OCI-LY3 (cell line): ENCODE measurements at regions not wholly inside any gene's neighbourhood (a gene's known extent, or its start where the extent isn't known, plus 50 kb on each side); places are given as distances from the start of the nearest gene placed in this dataset.

Experiments
- H2AFZ ChIP-seq: fragments of 200-600, 300-600 bp; shearing (Covaris generic); 2 replicates; pipeline ENCODE4 v1.6.0; 2014; ENCODE audit warnings: antibody characterized with exemption, low read depth, low read length
- H3K27ac ChIP-seq: fragments of 200-600, 300-600 bp; sonication (generic); 2 replicates; pipeline ENCODE4 v1.5.1; 2014; ENCODE audit warnings: mild to moderate bottlenecking, low read length, moderate library complexity, mixed read lengths
- H3K27me3 ChIP-seq: fragments of 200-600, 300-600 bp; sonication (generic); 2 replicates; pipeline ENCODE4 v1.6.1; 2014; ENCODE audit warnings: low read depth, low read length, mixed read lengths
- H3K36me3 ChIP-seq: fragments of 200-600, 300-600 bp; sonication (generic); replicated peaks from 2 replicates; pipeline ENCODE3; 2014; ENCODE audit warnings: low read depth, low read length, mixed read lengths
- H3K4me1 ChIP-seq: fragments of 300-600, 200-600 bp; sonication (generic); 2 replicates; pipeline ENCODE4 v1.6.1; 2014; ENCODE audit warnings: low read length, mixed read lengths
- H3K4me2 ChIP-seq: fragments of 200-600, 300-600 bp; sonication (generic); 2 replicates; pipeline ENCODE4 v1.6.1; 2014; ENCODE audit warnings: low read length, mixed read lengths
- H3K4me3 ChIP-seq: fragments of 300-600, 200-600 bp; sonication (generic); 2 replicates; pipeline ENCODE4 v1.5.1; 2014; ENCODE audit warnings: antibody characterized with exemption, mild to moderate bottlenecking, low read length, moderate library complexity
- H3K79me2 ChIP-seq: fragments of 300-600, 200-600 bp; shearing (Covaris generic); 2 replicates; pipeline ENCODE4 v1.6.1; 2014; ENCODE audit warnings: mild to moderate bottlenecking, low read length, mixed read lengths
- H3K9ac ChIP-seq: fragments of 300-600, 200-600 bp; shearing (Covaris generic); 2 replicates; pipeline ENCODE4 v1.6.0; 2014; ENCODE audit warnings: mild to moderate bottlenecking, low read length, moderate library complexity
- H3K9me3 ChIP-seq: fragments of 200-600, 300-600 bp; shearing (Covaris generic); 2 replicates; pipeline ENCODE4 v1.6.1; 2014; ENCODE audit warnings: low read length, mixed read lengths; ENCODE audit not compliant: insufficient read depth
- H4K20me1 ChIP-seq: fragments of 200-600, 300-600 bp; sonication (generic); 2 replicates; pipeline ENCODE4 v1.6.1; 2016; ENCODE audit warnings: low read length, mixed read lengths; ENCODE audit not compliant: insufficient read depth
- EZH2phosphoT487 ChIP-seq: fragments of 200-600 bp; shearing (Covaris generic); IDR thresholded peaks from 2 replicates; pipeline ENCODE4 v1.6.1; 2018; ENCODE audit warnings: antibody characterized with exemption, mixed run types, low read depth
- TF ChIP-seq, protein P1 (sequence below): fragments of 200-600, 300-600 bp; sonication (generic); IDR thresholded peaks from 2 replicates; pipeline ENCODE4 v1.5.1; 2014; ENCODE audit warnings: antibody characterized with exemption, low read length, low read depth

GRCh38 chr18:55695091-55695490, 107.1 kb upstream of the TCF4 start:
- H3K79me2 ChIP-seq = no peaks in the 10 kb centered on the region
- no peak overlapping the region for H3K4me2 ChIP-seq
- H3K4me1 ChIP-seq = no peaks in the 10 kb centered on the region
- no peak overlapping the region for H2AFZ ChIP-seq
- no peak for TF ChIP-seq EZH2phosphoT487
- TF ChIP-seq, protein P1, sequence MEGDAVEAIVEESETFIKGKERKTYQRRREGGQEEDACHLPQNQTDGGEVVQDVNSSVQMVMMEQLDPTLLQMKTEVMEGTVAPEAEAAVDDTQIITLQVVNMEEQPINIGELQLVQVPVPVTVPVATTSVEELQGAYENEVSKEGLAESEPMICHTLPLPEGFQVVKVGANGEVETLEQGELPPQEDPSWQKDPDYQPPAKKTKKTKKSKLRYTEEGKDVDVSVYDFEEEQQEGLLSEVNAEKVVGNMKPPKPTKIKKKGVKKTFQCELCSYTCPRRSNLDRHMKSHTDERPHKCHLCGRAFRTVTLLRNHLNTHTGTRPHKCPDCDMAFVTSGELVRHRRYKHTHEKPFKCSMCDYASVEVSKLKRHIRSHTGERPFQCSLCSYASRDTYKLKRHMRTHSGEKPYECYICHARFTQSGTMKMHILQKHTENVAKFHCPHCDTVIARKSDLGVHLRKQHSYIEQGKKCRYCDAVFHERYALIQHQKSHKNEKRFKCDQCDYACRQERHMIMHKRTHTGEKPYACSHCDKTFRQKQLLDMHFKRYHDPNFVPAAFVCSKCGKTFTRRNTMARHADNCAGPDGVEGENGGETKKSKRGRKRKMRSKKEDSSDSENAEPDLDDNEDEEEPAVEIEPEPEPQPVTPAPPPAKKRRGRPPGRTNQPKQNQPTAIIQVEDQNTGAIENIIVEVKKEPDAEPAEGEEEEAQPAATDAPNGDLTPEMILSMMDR = no peak
- no peak overlapping the region for H3K9ac ChIP-seq
- H3K9me3 ChIP-seq = no peaks in the 10 kb centered on the region
- H3K36me3 ChIP-seq = no peaks in the 10 kb centered on the region
- no peak overlapping the region for H3K4me3 ChIP-seq
- no peaks in the 10 kb centered on the region for H4K20me1 ChIP-seq
- H3K27me3 ChIP-seq = no peaks in the 10 kb centered on the region
- H3K27ac ChIP-seq = no peak overlapping the region

DNA sequence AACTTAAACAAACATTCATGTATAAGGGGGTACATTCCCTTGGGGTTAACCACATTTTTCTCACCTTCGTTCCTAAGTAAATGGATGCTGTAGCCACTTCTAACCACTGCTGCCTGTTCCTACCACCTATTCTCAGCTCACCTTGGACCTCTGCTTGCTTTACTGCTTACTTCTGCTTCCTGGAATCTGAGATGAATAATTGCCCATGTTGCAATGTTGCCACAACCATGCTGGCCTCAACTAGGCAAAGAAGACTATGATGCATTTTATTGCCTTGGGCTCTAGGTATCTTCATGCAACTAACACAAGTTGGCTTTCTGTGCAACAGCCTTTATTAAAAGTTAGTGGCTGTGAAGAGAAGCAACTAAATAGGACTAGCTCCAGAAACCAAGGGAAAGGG, 106.3 kb upstream of the TCF4 start:
- Histone ChIP-seq H4K20me1 (no peaks in the 10 kb centered on the region), H3K79me2 (no peaks in the 10 kb centered on the region), H2AFZ (no peak overlapping the region), H3K27me3 (no peaks in the 10 kb centered on the region), H3K4me1 (no peaks in the 10 kb centered on the region), H3K4me2 (no peak overlapping the region), H3K27ac (no peak overlapping the region), H3K4me3 (no peak overlapping the region), H3K9me3 (no peaks in the 10 kb centered on the region), H3K36me3 (no peaks in the 10 kb centered on the region), H3K9ac (no peak overlapping the region)
- no peak for TF ChIP-seq EZH2phosphoT487
- TF ChIP-seq, protein P1 = no peak

GRCh38 chr18:55688030-55688429, 100.0 kb upstream of the TCF4 start:
- no peaks in the 10 kb centered on the region for H3K27me3 ChIP-seq
- no peak overlapping the region for H3K4me2 ChIP-seq
- no peaks in the 10 kb centered on the region for H3K36me3 ChIP-seq
- H3K27ac ChIP-seq = no peak overlapping the region
- no peaks in the 10 kb centered on the region for H3K9me3 ChIP-seq
- H3K9ac ChIP-seq = no peak overlapping the region
- TF ChIP-seq EZH2phosphoT487 = no peak
- TF ChIP-seq, protein P1 = no peak
- H4K20me1 ChIP-seq = no peaks in the 10 kb centered on the region
- no peaks in the 10 kb centered on the region for H3K4me1 ChIP-seq
- no peak overlapping the region for H3K4me3 ChIP-seq
- H2AFZ ChIP-seq = no peak overlapping the region
- H3K79me2 ChIP-seq = no peaks in the 10 kb centered on the region

GRCh38 chr18:55687106-55687505, 99.1 kb upstream of the TCF4 start:
- H3K36me3 ChIP-seq = no peaks in the 10 kb centered on the region
- no peaks in the 10 kb centered on the region for H3K27me3 ChIP-seq
- no peaks in the 10 kb centered on the region for H4K20me1 ChIP-seq
- H3K27ac ChIP-seq = no peak overlapping the region
- H3K9ac ChIP-seq = no peak overlapping the region
- H3K4me3 ChIP-seq = no peak overlapping the region
- TF ChIP-seq EZH2phosphoT487 = no peak
- TF ChIP-seq, protein P1 = no peak
- no peak overlapping the region for H2AFZ ChIP-seq
- H3K4me1 ChIP-seq = no peaks in the 10 kb centered on the region
- H3K79me2 ChIP-seq = no peaks in the 10 kb centered on the region
- H3K4me2 ChIP-seq = no peak overlapping the region
- H3K9me3 ChIP-seq = no peaks in the 10 kb centered on the region
